Esophagus squamous epithelium (tissue), 5 donors: ENCODE measurements at regions not wholly inside any gene's neighbourhood (a gene's known extent, or its start where the extent isn't known, plus 50 kb on each side); places are given as distances from the start of the nearest gene placed in this dataset.

Experiments
- DNase-seq: peaks from one replicate; lab custom pipeline; 2025; lab: John Stamatoyannopoulos, UW
- H3K27ac ChIP-seq, 4 donors: fragments of 200-600 bp; sonication (generic); one replicate each; pipeline ENCODE4 v1.5.1; 2016 to 2019; ENCODE audit warnings: mild to moderate bottlenecking in 1 of 4
- H3K27me3 ChIP-seq, 4 donors: fragments of 200-600 bp; sonication (generic); 1 replicate in 3 of 4; 2 replicates in 1 of 4; pipeline versions ENCODE4 v1.5.1 to v1.6.0; 2017 to 2021; ENCODE audit warnings: antibody characterized with exemption in 1 of 4
- H3K36me3 ChIP-seq, 3 donors: fragments of 200-600 bp; sonication (generic); one replicate each; pipeline ENCODE4 v1.5.1; 2016 to 2019
- H3K4me1 ChIP-seq, 3 donors: fragments of 200-600 bp; sonication (generic); one replicate each; pipeline ENCODE4 v1.5.1; 2017 to 2019
- H3K4me3 ChIP-seq, 4 donors: fragments of 200-600 bp; sonication (generic); 1 replicate in 3 of 4; 2 replicates in 1 of 4; pipeline ENCODE4 v1.5.1; 2016 to 2019; ENCODE audit warnings: mild to moderate bottlenecking in 2 of 4, moderate library complexity in 1 of 4
- H3K9me3 ChIP-seq, 3 donors: fragments of 200-600 bp; sonication (generic); one replicate each; pipeline ENCODE4 v1.5.1; 2016 to 2019
- POLR2A ChIP-seq, 4 donors: fragments of 450-650 bp; IDR thresholded peaks; one replicate each; pipeline ENCODE4 v1.6.1; 2017; ENCODE audit warnings: antibody characterized with exemption in 4 of 4, mild to moderate bottlenecking in 4 of 4, moderate library complexity in 3 of 4
- WGBS, 2 donors: methylation state at CpG; one replicate each; pipeline ENCODE4 v1.1.5; 2018; 5-methylcytosine and 5-hydroxymethylcytosine counted together
- intact Hi-C: fragments of 100-400 bp; cut with DNase I; formaldehyde crosslinking; loops from one replicate; pipeline ENCODE4 v1.15.0; 2022
- TF ChIP-seq, protein P1 (sequence below), 6 experiments: fragments of 450-650 bp in 4 of 6; fragments of 200-600 bp in 2 of 6; sonication (generic) in 2 of 6; IDR thresholded peaks; one replicate each; pipeline ENCODE4 v1.5.1; 2016 to 2019; ENCODE audit warnings: antibody characterized with exemption in 6 of 6, mild to moderate bottlenecking in 4 of 6, moderate library complexity in 4 of 6
- donor health status: DM: yes; HTN: yes; CAD: no.

DNA sequence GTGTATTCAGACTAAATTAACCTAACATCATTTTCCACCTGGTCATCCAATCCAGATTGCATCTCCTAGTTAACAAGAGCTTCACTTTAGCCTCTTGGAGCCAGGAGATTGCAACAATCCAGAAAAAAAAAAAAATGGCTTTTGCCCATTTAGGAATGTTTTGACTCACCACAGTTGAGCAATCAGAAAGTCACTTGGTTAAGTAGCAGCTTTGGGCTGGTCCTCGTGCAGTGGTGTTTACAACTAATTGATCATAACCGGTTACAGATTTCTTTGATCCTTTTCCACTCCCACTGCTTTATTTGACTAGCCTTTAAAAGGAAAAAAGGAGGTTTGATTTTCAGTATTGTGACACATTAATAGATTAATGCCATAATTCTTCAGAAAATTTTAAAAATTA lies 688.8 kb upstream of the CCDC54 start:
- no peak overlapping the region for H3K4me3 ChIP-seq
- H3K9me3 ChIP-seq, result no peaks in the 10 kb centered on the region
- H3K27me3 ChIP-seq, result no peaks in the 10 kb centered on the region
- TF ChIP-seq, protein P1, sequence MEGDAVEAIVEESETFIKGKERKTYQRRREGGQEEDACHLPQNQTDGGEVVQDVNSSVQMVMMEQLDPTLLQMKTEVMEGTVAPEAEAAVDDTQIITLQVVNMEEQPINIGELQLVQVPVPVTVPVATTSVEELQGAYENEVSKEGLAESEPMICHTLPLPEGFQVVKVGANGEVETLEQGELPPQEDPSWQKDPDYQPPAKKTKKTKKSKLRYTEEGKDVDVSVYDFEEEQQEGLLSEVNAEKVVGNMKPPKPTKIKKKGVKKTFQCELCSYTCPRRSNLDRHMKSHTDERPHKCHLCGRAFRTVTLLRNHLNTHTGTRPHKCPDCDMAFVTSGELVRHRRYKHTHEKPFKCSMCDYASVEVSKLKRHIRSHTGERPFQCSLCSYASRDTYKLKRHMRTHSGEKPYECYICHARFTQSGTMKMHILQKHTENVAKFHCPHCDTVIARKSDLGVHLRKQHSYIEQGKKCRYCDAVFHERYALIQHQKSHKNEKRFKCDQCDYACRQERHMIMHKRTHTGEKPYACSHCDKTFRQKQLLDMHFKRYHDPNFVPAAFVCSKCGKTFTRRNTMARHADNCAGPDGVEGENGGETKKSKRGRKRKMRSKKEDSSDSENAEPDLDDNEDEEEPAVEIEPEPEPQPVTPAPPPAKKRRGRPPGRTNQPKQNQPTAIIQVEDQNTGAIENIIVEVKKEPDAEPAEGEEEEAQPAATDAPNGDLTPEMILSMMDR (IDR thresholded peaks at IDR 0.05), result no peak
- no peak for TF ChIP-seq POLR2A (IDR thresholded peaks at IDR 0.05)
- DNase-seq, result no peak
- 23 to 24% methylated on average over 2 of the region's 2 CpGs for WGBS, 2 donors
- H3K27ac ChIP-seq, result no peak overlapping the region
- H3K4me1 ChIP-seq, result no peaks in the 10 kb centered on the region
- intact Hi-C loops, result no loop called here
- no peaks in the 10 kb centered on the region for H3K36me3 ChIP-seq

DNA sequence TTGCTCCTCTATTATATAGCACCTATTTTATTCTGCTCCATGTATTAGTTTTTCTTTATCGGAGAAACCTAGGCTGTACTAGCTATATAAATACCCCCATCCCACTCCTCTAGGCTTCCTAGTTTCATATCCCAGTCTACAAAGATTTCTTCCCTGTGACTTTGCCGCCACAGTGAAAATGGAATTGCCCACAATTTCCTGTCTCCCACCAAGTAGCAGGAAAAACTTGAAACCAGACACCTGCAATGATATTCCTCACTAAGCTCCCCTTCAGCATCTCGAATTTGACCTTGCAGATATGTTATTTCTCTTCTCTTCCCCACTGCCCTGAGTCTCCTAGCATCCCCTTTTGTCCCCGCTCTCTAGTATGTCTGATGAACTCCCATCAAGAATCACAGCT lies 685.8 kb upstream of the CCDC54 start:
- H3K27ac ChIP-seq, result no peak overlapping the region
- no peaks in the 10 kb centered on the region for H3K4me1 ChIP-seq
- no peaks in the 10 kb centered on the region for H3K36me3 ChIP-seq
- no peak overlapping the region for H3K4me3 ChIP-seq
- no peaks in the 10 kb centered on the region for H3K27me3 ChIP-seq
- DNase-seq, result no peak
- no peak for TF ChIP-seq POLR2A (IDR thresholded peaks at IDR 0.05)
- TF ChIP-seq, protein P1 (IDR thresholded peaks at IDR 0.05), result no peak
- intact Hi-C loops, result no loop called here
- H3K9me3 ChIP-seq, result no peaks in the 10 kb centered on the region
- WGBS, 2 donors, result 72 to 74% methylated on average over 4 of the region's 4 CpGs

DNA sequence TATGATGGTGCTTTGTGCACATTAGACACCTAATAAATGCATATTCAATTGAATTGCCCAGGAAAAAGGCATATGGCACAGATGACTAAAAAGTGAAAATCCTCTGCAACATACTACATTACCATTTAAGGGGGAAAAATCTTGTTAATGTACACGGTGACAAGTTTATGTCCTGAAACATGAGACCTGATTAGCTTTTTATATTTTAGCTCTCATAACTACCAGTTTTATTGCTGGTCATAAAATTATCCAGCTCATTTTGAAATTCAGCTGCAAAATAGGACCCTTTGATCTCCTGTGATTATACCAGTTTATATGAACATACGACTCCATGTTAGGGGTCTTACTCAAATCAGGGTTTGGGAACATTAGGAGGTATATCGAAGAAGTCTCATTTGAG lies 684.6 kb upstream of the CCDC54 start:
- no peaks in the 10 kb centered on the region for H3K36me3 ChIP-seq
- no peak overlapping the region for H3K27ac ChIP-seq
- no peak for DNase-seq
- 85 to 89% methylated on average over 3 of the region's 3 CpGs for WGBS, 2 donors
- H3K9me3 ChIP-seq, result no peaks in the 10 kb centered on the region
- no peak overlapping the region for H3K4me3 ChIP-seq
- TF ChIP-seq, protein P1 (IDR thresholded peaks at IDR 0.05), result no peak
- TF ChIP-seq POLR2A (IDR thresholded peaks at IDR 0.05), result no peak
- H3K4me1 ChIP-seq, result no peaks in the 10 kb centered on the region
- intact Hi-C loops, result no loop called here
- H3K27me3 ChIP-seq, result no peaks in the 10 kb centered on the region

DNA sequence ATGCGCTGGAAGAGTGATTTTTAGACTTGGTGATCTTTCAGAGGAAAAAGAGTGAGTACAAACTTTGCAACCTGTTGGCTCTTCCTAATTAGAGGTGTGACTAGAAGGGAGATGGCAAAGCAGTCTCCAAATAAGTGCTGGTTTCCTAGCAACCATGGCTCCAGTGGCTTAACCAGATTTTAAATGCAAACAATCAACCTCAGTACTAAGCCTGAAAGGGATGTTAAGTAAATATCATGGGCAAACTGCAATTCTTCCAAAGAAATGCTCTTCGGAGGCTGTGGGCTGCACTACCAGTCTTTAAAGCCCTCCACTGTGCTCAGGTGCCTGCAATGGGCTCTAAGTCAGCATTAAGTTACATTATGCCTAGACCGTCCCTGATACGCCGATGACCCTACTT lies 678.1 kb upstream of the CCDC54 start:
- peaks cover 0 to 7% (median 0%) of the 10 kb centered on the region in 3 donors for H3K4me1 ChIP-seq
- TF ChIP-seq POLR2A (IDR thresholded peaks at IDR 0.05), result no peak
- TF ChIP-seq, protein P1 (IDR thresholded peaks at IDR 0.05), result no peak
- DNase-seq, result no peak
- H3K36me3 ChIP-seq, result no peaks in the 10 kb centered on the region
- H3K27me3 ChIP-seq, result no peaks in the 10 kb centered on the region
- no peaks in the 10 kb centered on the region for H3K9me3 ChIP-seq
- H3K4me3 ChIP-seq, result no peak overlapping the region
- intact Hi-C loops, result no loop called here
- no peak overlapping the region for H3K27ac ChIP-seq
- whole genome bisulfite sequencing, 2 donors, result 38 to 56% methylated on average over 5 of the region's 5 CpGs

DNA sequence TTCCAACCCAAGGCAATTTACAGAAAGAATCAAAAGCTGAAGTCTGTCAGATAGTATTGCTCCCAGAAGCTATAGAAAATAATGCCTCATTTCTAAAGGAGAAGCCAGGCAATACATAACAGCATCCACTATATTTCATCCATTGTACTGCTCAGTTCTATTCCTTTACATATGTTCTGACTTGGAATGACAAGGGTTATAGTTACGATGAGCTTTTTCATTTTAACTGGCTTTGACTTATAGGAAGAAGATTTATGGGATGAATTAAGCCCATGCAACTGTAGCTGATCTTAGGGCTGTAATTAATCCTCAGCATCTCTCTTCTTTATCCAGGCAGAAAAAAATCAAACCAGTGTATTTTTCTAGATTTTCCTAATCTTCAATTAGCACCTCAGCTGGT lies 676.3 kb upstream of the CCDC54 start:
- Histone ChIP-seq H3K9me3 (no peaks in the 10 kb centered on the region), H3K4me1 (peaks cover 0 to 7% (median 0%) of the 10 kb centered on the region in 3 donors), H3K27ac (no peak overlapping the region), H3K4me3 (no peak overlapping the region), H3K36me3 (no peaks in the 10 kb centered on the region), H3K27me3 (no peaks in the 10 kb centered on the region)
- 80 to 93% methylated on average over 1 of the region's 1 CpG for WGBS, 2 donors
- intact Hi-C loops, result no loop called here
- TF ChIP-seq, protein P1 (IDR thresholded peaks at IDR 0.05), result no peak
- no peak for TF ChIP-seq POLR2A (IDR thresholded peaks at IDR 0.05)
- no peak for DNase-seq
